Activated CD8-positive, alpha-beta memory T cell treated with anti-CD3 and anti-CD28 coated beads, Interleukin-2, amount 10 ng/mL, durations not matched to agents 7 days and 5 days (primary cell): ENCODE measurements at regions not wholly inside any gene's neighbourhood (a gene's known extent, or its start where the extent isn't known, plus 50 kb on each side); places are given as distances from the start of the nearest gene placed in this dataset.
"Not testable (repeated sequence)": the region's sequence is repeated elsewhere in the genome, so short reads cannot be mapped to it uniquely, and the experiment has no call there.

Source experiments
- ATAC-seq: fragments of 150-1000 bp; cut with Tn5 transposase; one replicate; pipeline ENCODE4 v1.10.0; 2021; ENCODE audit warnings: moderate library complexity
- CTCF ChIA-PET: fragments of 350-600 bp; sonication (Branson Sonifier 250); formaldehyde crosslinking; loops from one replicate; lab custom pipeline; 2021; ENCODE audit warnings: antibody characterized with exemption; lab: Charles Lee
- DNase-seq: peaks from one replicate; pipeline ENCODE4 v3.0.0-alpha.2; 2020
- H3K27ac Mint-ChIP-seq: one replicate; pipeline ENCODE4 v1.8.0; 2021; ENCODE audit warnings: mild to moderate bottlenecking, mixed read lengths
- H3K27me3 Mint-ChIP-seq: one replicate; pipeline ENCODE4 v1.8.0; 2021; ENCODE audit warnings: mixed read lengths
- H3K36me3 Mint-ChIP-seq: one replicate; pipeline ENCODE4 v1.8.0; 2021; ENCODE audit warnings: mild to moderate bottlenecking, mixed read lengths
- H3K4me1 Mint-ChIP-seq: one replicate; pipeline ENCODE4 v1.8.0; 2021; ENCODE audit warnings: mixed read lengths
- H3K4me3 Mint-ChIP-seq: one replicate; pipeline ENCODE4 v1.8.0; 2021; ENCODE audit warnings: mild to moderate bottlenecking, moderate library complexity, mixed read lengths
- H3K9me3 Mint-ChIP-seq: one replicate; pipeline ENCODE4 v1.8.0; 2022; ENCODE audit warnings: low read depth, mixed read lengths

- Mint-ChIP-seq H3K27ac (no peak overlapping the region), H3K9me3 (peaks cover 3% of the 10 kb centered on the region), H3K4me1 (no peaks in the 10 kb centered on the region), H3K4me3 (no peak overlapping the region), H3K36me3 (no peaks in the 10 kb centered on the region), H3K27me3 (no peaks in the 10 kb centered on the region)
- DNase-seq = no peak
- CTCF ChIA-PET = no interaction called here
- ATAC-seq = no peak
Observed at GRCh38 chr22:33971561-33971961, 51.3 kb upstream of the LARGE1 start.

- ATAC-seq (no peak), DNase-seq (no peak)
- H3K9me3 Mint-ChIP-seq = peaks cover 5% of the 10 kb centered on the region
- no peaks in the 10 kb centered on the region for H3K27me3 Mint-ChIP-seq
- no peak overlapping the region for H3K4me3 Mint-ChIP-seq
- CTCF ChIA-PET = no interaction called here
- no peaks in the 10 kb centered on the region for H3K36me3 Mint-ChIP-seq
- H3K4me1 Mint-ChIP-seq = no peaks in the 10 kb centered on the region
- H3K27ac Mint-ChIP-seq = no peak overlapping the region
Observed at GRCh38 chr22:33975841-33976240, 55.6 kb upstream of the LARGE1 start.

GRCh38 chr22:33983558-33983957 lies 63.3 kb upstream of the LARGE1 start:
- no peak for ATAC-seq
- CTCF ChIA-PET = no interaction called here
- no peaks in the 10 kb centered on the region for H3K4me1 Mint-ChIP-seq

GRCh38 chr22:33984211-33984610 lies 63.9 kb upstream of the LARGE1 start:
- no peaks in the 10 kb centered on the region for H3K27me3 Mint-ChIP-seq
- H3K4me3 Mint-ChIP-seq = no peak overlapping the region
- peaks cover 2% of the 10 kb centered on the region for H3K9me3 Mint-ChIP-seq
- DNase-seq (no peak), ATAC-seq (no peak)
- CTCF ChIA-PET = no interaction called here
- no peaks in the 10 kb centered on the region for H3K36me3 Mint-ChIP-seq
- no peaks in the 10 kb centered on the region for H3K4me1 Mint-ChIP-seq
- no peak overlapping the region for H3K27ac Mint-ChIP-seq

More at GRCh38 chr22:33983558-33983957, 63.3 kb upstream of the LARGE1 start:
- no peaks in the 10 kb centered on the region for H3K27me3 Mint-ChIP-seq
- H3K27ac Mint-ChIP-seq = no peak overlapping the region
- H3K36me3 Mint-ChIP-seq = no peaks in the 10 kb centered on the region
- no peak overlapping the region for H3K4me3 Mint-ChIP-seq
- no peak for DNase-seq
- H3K9me3 Mint-ChIP-seq = peaks cover 2% of the 10 kb centered on the region

- H3K27me3 Mint-ChIP-seq = no peaks in the 10 kb centered on the region
- DNase-seq (no peak), ATAC-seq (no peak)
- CTCF ChIA-PET = no interaction called here
- no peak overlapping the region for H3K27ac Mint-ChIP-seq
- H3K36me3 Mint-ChIP-seq = no peaks in the 10 kb centered on the region
- no peaks in the 10 kb centered on the region for H3K4me1 Mint-ChIP-seq
- H3K9me3 Mint-ChIP-seq = peaks cover 2% of the 10 kb centered on the region
- no peak overlapping the region for H3K4me3 Mint-ChIP-seq
Observed at GRCh38 chr22:33984656-33985285, 64.5 kb upstream of the LARGE1 start.

GRCh38 chr22:33985506-33985905 lies 65.2 kb upstream of the LARGE1 start:
- no peaks in the 10 kb centered on the region for H3K9me3 Mint-ChIP-seq
- H3K36me3 Mint-ChIP-seq = no peaks in the 10 kb centered on the region
- CTCF ChIA-PET = no interaction called here
- no peak overlapping the region for H3K27ac Mint-ChIP-seq
- H3K4me3 Mint-ChIP-seq = no peak overlapping the region
- ATAC-seq (no peak), DNase-seq (no peak)
- no peaks in the 10 kb centered on the region for H3K27me3 Mint-ChIP-seq
- H3K4me1 Mint-ChIP-seq = no peaks in the 10 kb centered on the region

GRCh38 chr22:33986167-33986771 lies 66.0 kb upstream of the LARGE1 start:
- Mint-ChIP-seq H3K9me3 (no peaks in the 10 kb centered on the region), H3K36me3 (no peaks in the 10 kb centered on the region), H3K27me3 (no peaks in the 10 kb centered on the region), H3K4me3 (no peak overlapping the region), H3K27ac (no peak overlapping the region), H3K4me1 (no peaks in the 10 kb centered on the region)
- CTCF ChIA-PET = no interaction called here
- no peak for DNase-seq
- no peak for ATAC-seq

GRCh38 chr22:33986954-33987353 lies 66.7 kb upstream of the LARGE1 start:
- CTCF ChIA-PET = no interaction called here

GRCh38 chr22:33989263-33989662 lies 69.0 kb upstream of the LARGE1 start:
- H3K27ac Mint-ChIP-seq, H3K4me1 Mint-ChIP-seq, CTCF ChIA-PET, H3K27me3 Mint-ChIP-seq, H3K9me3 Mint-ChIP-seq, DNase-seq, H3K4me3 Mint-ChIP-seq, H3K36me3 Mint-ChIP-seq, ATAC-seq: not testable (repeated sequence)

More at GRCh38 chr22:33986954-33987353, 66.7 kb upstream of the LARGE1 start:
- Mint-ChIP-seq H3K4me1 (no peaks in the 10 kb centered on the region), H3K9me3 (no peaks in the 10 kb centered on the region), H3K4me3 (no peak overlapping the region), H3K27ac (no peak overlapping the region), H3K36me3 (no peaks in the 10 kb centered on the region), H3K27me3 (no peaks in the 10 kb centered on the region)
- ATAC-seq (no peak), DNase-seq (no peak)

- no peaks in the 10 kb centered on the region for H3K27me3 Mint-ChIP-seq
- CTCF ChIA-PET = no interaction called here
- ATAC-seq (no peak), DNase-seq (no peak)
- H3K9me3 Mint-ChIP-seq = no peaks in the 10 kb centered on the region
- no peaks in the 10 kb centered on the region for H3K36me3 Mint-ChIP-seq
- no peak overlapping the region for H3K4me3 Mint-ChIP-seq
- H3K4me1 Mint-ChIP-seq = no peaks in the 10 kb centered on the region
- H3K27ac Mint-ChIP-seq = no peak overlapping the region
Observed at GRCh38 chr22:33991620-33992019, 71.3 kb upstream of the LARGE1 start.

GRCh38 chr22:33996824-33997223 lies 76.5 kb upstream of the LARGE1 start:
- H3K36me3 Mint-ChIP-seq = no peaks in the 10 kb centered on the region

GRCh38 chr22:34000879-34001526 lies 80.7 kb upstream of the LARGE1 start:
- Mint-ChIP-seq H3K36me3 (no peaks in the 10 kb centered on the region), H3K4me3 (no peak overlapping the region), H3K9me3 (peaks cover 9% of the 10 kb centered on the region), H3K27me3 (no peaks in the 10 kb centered on the region), H3K27ac (no peak overlapping the region), H3K4me1 (no peaks in the 10 kb centered on the region)
- ATAC-seq = no peak
- CTCF ChIA-PET = no interaction called here
- DNase-seq = no peak

More at GRCh38 chr22:33996824-33997223, 76.5 kb upstream of the LARGE1 start:
- H3K27ac Mint-ChIP-seq = no peak overlapping the region
- no peak overlapping the region for H3K4me3 Mint-ChIP-seq
- DNase-seq (no peak), ATAC-seq (no peak)
- peaks cover 4% of the 10 kb centered on the region for H3K9me3 Mint-ChIP-seq
- no peaks in the 10 kb centered on the region for H3K27me3 Mint-ChIP-seq
- CTCF ChIA-PET = no interaction called here
- no peaks in the 10 kb centered on the region for H3K4me1 Mint-ChIP-seq

GRCh38 chr22:34001701-34002466 lies 81.6 kb upstream of the LARGE1 start:
- no peaks in the 10 kb centered on the region for H3K36me3 Mint-ChIP-seq
- no peaks in the 10 kb centered on the region for H3K27me3 Mint-ChIP-seq
- no peak overlapping the region for H3K27ac Mint-ChIP-seq
- no peak for ATAC-seq
- no peaks in the 10 kb centered on the region for H3K4me1 Mint-ChIP-seq
- DNase-seq = no peak
- H3K4me3 Mint-ChIP-seq = no peak overlapping the region
- CTCF ChIA-PET = no interaction called here
- H3K9me3 Mint-ChIP-seq = peaks cover 9% of the 10 kb centered on the region
